H9 (cell line): ENCODE measurements at regions not wholly inside any gene's neighbourhood (a gene's known extent, or its start where the extent isn't known, plus 50 kb on each side); places are given as distances from the start of the nearest gene placed in this dataset.

Source experiments
- DNase-seq: peaks from one replicate; pipeline ENCODE4 v3.0.0-alpha.2; 2017
- H2AFZ ChIP-seq: one replicate; pipeline ENCODE4 v1.6.1; 2013; ENCODE audit warnings: mild to moderate bottlenecking, low read length, control low read depth, moderate library complexity
- H2AK5ac ChIP-seq: 2 replicates; pipeline ENCODE4 v1.6.1; 2013; ENCODE audit warnings: low read length, control low read depth, mixed read lengths; ENCODE audit not compliant: insufficient read length
- H2BK120ac ChIP-seq: one replicate; pipeline ENCODE4 v1.6.1; 2013; ENCODE audit warnings: low read depth, mild to moderate bottlenecking, low read length, control low read depth, inconsistent platforms; ENCODE audit not compliant: poor library complexity, severe bottlenecking
- H2BK12ac ChIP-seq: 2 replicates; pipeline ENCODE4 v1.6.1; 2013; ENCODE audit warnings: low read length, control low read depth, mixed read lengths, low read depth; ENCODE audit not compliant: insufficient read length
- H2BK15ac ChIP-seq: 2 replicates; pipeline ENCODE4 v1.6.1; 2013; ENCODE audit warnings: low read depth, low read length, control low read depth
- H2BK20ac ChIP-seq: one replicate; pipeline ENCODE4 v1.6.1; 2013; ENCODE audit warnings: low read depth, mild to moderate bottlenecking, low read length, control low read depth, inconsistent platforms; ENCODE audit not compliant: poor library complexity, severe bottlenecking
- H2BK5ac ChIP-seq: 2 replicates; pipeline ENCODE4 v1.6.1; 2013; ENCODE audit warnings: low read length, control low read depth, mixed read lengths; ENCODE audit not compliant: insufficient read length
- H3K14ac ChIP-seq: 2 replicates; pipeline ENCODE4 v1.6.1; 2013; ENCODE audit warnings: low read length, control low read depth; ENCODE audit not compliant: insufficient read depth
- H3K18ac ChIP-seq: 2 replicates; pipeline ENCODE4 v1.6.1; 2013; ENCODE audit warnings: low read depth, mild to moderate bottlenecking, mixed read lengths, low read length, control low read depth; ENCODE audit not compliant: insufficient read length
- H3K23ac ChIP-seq: 2 replicates; pipeline ENCODE4 v1.6.1; 2013; ENCODE audit warnings: low read length, control low read depth, mixed read lengths, low read depth; ENCODE audit not compliant: insufficient read length
- H3K23me2 ChIP-seq: 2 replicates; pipeline ENCODE4 v1.6.1; 2013; ENCODE audit warnings: low read depth, mild to moderate bottlenecking, mixed read lengths, low read length, control low read depth; ENCODE audit not compliant: insufficient read length, poor library complexity, severe bottlenecking
- H3K27ac ChIP-seq: 2 replicates; pipeline ENCODE4 v1.5.1; 2013; ENCODE audit warnings: low read length, control low read depth, mixed read lengths, low read depth; ENCODE audit not compliant: insufficient read length
- H3K27me3 ChIP-seq: 2 replicates; pipeline ENCODE4 v1.6.1; 2013; ENCODE audit warnings: low read length, control low read depth, inconsistent platforms; ENCODE audit not compliant: insufficient read depth
- H3K4ac ChIP-seq: 2 replicates; pipeline ENCODE4 v1.6.1; 2013; ENCODE audit warnings: low read depth, mild to moderate bottlenecking, control low read depth, inconsistent platforms, low read length, moderate library complexity
- H3K4me1 ChIP-seq: 2 replicates; pipeline ENCODE4 v1.6.1; 2013; ENCODE audit warnings: low read length, control low read depth, inconsistent platforms; ENCODE audit not compliant: insufficient read depth
- H3K4me2 ChIP-seq: 2 replicates; pipeline ENCODE4 v1.6.1; 2013; ENCODE audit warnings: low read length, control low read depth, mixed read lengths; ENCODE audit not compliant: insufficient read length, insufficient read depth
- H3K56ac ChIP-seq: 2 replicates; pipeline ENCODE4 v1.6.1; 2013; ENCODE audit warnings: low read depth, mild to moderate bottlenecking, mixed read lengths, low read length, control low read depth; ENCODE audit not compliant: insufficient read length
- H3K79me1 ChIP-seq: 2 replicates; pipeline ENCODE4 v1.6.1; 2013; ENCODE audit warnings: low read depth, mild to moderate bottlenecking, moderate library complexity, low read length, control low read depth, inconsistent platforms; ENCODE audit not compliant: insufficient read depth, poor library complexity, severe bottlenecking
- H3K79me2 ChIP-seq: 2 replicates; pipeline ENCODE4 v1.6.1; 2013; ENCODE audit warnings: low read length, control low read depth, inconsistent platforms; ENCODE audit not compliant: insufficient read depth
- H3K9ac ChIP-seq: 2 replicates; pipeline ENCODE4 v1.6.1; 2013; ENCODE audit warnings: low read length, control low read depth, mixed read lengths; ENCODE audit not compliant: insufficient read length; ENCODE audit errors: extremely low read depth
- H3K9me3 ChIP-seq: one replicate; pipeline ENCODE4 v1.6.1; 2013; ENCODE audit warnings: low read depth, low read length, inconsistent platforms; ENCODE audit not compliant: control insufficient read depth
- H3T11ph ChIP-seq: one replicate; pipeline ENCODE4 v1.6.1; 2013; ENCODE audit warnings: mild to moderate bottlenecking, low read length, control low read depth, inconsistent platforms
- H4K20me1 ChIP-seq: one replicate; pipeline ENCODE4 v1.6.1; 2013; ENCODE audit not compliant: control insufficient read depth, insufficient read length, insufficient read depth
- H4K5ac ChIP-seq: 2 replicates; pipeline ENCODE4 v1.6.1; 2013; ENCODE audit warnings: low read depth, mild to moderate bottlenecking, mixed read lengths, low read length, control low read depth; ENCODE audit not compliant: insufficient read length
- H4K8ac ChIP-seq: replicated peaks from 2 replicates; pipeline ENCODE4 v1.6.1; 2013; ENCODE audit warnings: low read length, control low read depth, mixed read lengths, low read depth; ENCODE audit not compliant: insufficient read length
- H4K91ac ChIP-seq: 2 replicates; pipeline ENCODE4 v1.6.1; 2013; ENCODE audit warnings: low read depth, mild to moderate bottlenecking, moderate library complexity, mixed read lengths, low read length, control low read depth; ENCODE audit not compliant: insufficient read length
- H3K27ac Mint-ChIP-seq, 3 experiments: 2 replicates in 2 of 3; 3 replicates in 1 of 3; pipeline ENCODE4 v1.8.0; 2020 to 2021; ENCODE audit warnings: mixed read lengths in 3 of 3, mild to moderate bottlenecking in 1 of 3, moderate library complexity in 1 of 3
- H3K27me3 Mint-ChIP-seq: 2 replicates; pipeline ENCODE4 v1.8.0; 2021; ENCODE audit warnings: low read depth, mild to moderate bottlenecking, moderate library complexity, mixed read lengths
- H3K36me3 Mint-ChIP-seq, 3 experiments: 2 replicates in 2 of 3; 3 replicates in 1 of 3; pipeline ENCODE4 v1.8.0; 2020 to 2021; ENCODE audit warnings: low read depth in 3 of 3, mixed read lengths in 3 of 3; ENCODE audit not compliant: insufficient read depth in 1 of 3
- H3K4me1 Mint-ChIP-seq, 2 experiments: 2 replicates each; pipeline ENCODE4 v1.8.0; 2020; ENCODE audit warnings: mixed read lengths in 2 of 2
- H3K4me3 Mint-ChIP-seq, 2 experiments: 2 replicates in 1 of 2; 3 replicates in 1 of 2; pipeline ENCODE4 v1.8.0; 2020 to 2021; ENCODE audit warnings: mild to moderate bottlenecking in 2 of 2, mixed read lengths in 2 of 2, moderate library complexity in 1 of 2
- H3K9me3 Mint-ChIP-seq, 2 experiments: 2 replicates in 1 of 2; 3 replicates in 1 of 2; pipeline ENCODE4 v1.8.0; 2020; ENCODE audit warnings: mild to moderate bottlenecking in 2 of 2, mixed read lengths in 2 of 2, moderate library complexity in 1 of 2
- WGBS: extraction: QIAGEN DNeasy Blood & Tissue Kit; methylation state at CpG from one replicate; pipeline ENCODE4 v1.1.7; 2013; ENCODE audit warnings: missing lambda C conversion rate, low lambda C conversion rate, mixed read lengths; ENCODE audit not compliant: insufficient read length; ENCODE audit errors: extremely low coverage; 5-methylcytosine and 5-hydroxymethylcytosine counted together
- TF ChIP-seq, protein P1 (sequence below): fragments of 200-600 bp; sonication (generic); conservative IDR thresholded peaks from 3 replicates; pipeline ENCODE4 v1.8.0; 2021; ENCODE audit warnings: antibody characterized with exemption, mild to moderate bottlenecking

DNA sequence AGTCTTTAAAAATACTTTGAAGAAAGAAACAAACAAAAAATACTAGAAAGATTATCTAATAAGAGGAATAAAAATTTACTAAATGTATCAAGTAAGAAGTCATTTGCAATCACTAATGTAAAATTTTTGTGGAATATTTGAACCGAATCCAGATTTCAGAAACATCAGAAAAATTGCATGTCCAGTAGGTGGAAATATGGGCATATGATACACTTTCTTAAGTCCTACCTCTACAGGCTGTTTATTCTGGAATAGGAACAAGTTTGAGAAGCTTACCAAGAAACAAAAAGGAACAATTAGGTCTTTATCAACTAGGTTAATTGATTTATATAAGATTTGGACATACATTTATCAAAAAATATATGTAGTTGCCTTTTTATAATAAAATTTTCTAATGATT lies 292.9 kb upstream of the ROBO1 start:
- no peak overlapping the region for H2AFZ ChIP-seq

More for the DNA sequence above, 292.9 kb upstream of the ROBO1 start:
- TF ChIP-seq, protein P1, sequence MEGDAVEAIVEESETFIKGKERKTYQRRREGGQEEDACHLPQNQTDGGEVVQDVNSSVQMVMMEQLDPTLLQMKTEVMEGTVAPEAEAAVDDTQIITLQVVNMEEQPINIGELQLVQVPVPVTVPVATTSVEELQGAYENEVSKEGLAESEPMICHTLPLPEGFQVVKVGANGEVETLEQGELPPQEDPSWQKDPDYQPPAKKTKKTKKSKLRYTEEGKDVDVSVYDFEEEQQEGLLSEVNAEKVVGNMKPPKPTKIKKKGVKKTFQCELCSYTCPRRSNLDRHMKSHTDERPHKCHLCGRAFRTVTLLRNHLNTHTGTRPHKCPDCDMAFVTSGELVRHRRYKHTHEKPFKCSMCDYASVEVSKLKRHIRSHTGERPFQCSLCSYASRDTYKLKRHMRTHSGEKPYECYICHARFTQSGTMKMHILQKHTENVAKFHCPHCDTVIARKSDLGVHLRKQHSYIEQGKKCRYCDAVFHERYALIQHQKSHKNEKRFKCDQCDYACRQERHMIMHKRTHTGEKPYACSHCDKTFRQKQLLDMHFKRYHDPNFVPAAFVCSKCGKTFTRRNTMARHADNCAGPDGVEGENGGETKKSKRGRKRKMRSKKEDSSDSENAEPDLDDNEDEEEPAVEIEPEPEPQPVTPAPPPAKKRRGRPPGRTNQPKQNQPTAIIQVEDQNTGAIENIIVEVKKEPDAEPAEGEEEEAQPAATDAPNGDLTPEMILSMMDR = no peak
- no peak for DNase-seq
- Histone ChIP-seq H3K79me2 (no peaks in the 10 kb centered on the region), H3K4me2 (no peak overlapping the region), H4K20me1 (no peaks in the 10 kb centered on the region), H3K27me3 (no peaks in the 10 kb centered on the region), H3K23ac (no peak overlapping the region), H4K8ac (no peak overlapping the region), H3K27ac (no peak overlapping the region), H2BK20ac (no peak overlapping the region), H2BK5ac (no peak overlapping the region), H3T11ph (no peak overlapping the region), H4K5ac (no peak overlapping the region), H3K4ac (no peak overlapping the region), H2BK12ac (no peak overlapping the region), H3K9ac (no peak overlapping the region), H3K23me2 (no peaks in the 10 kb centered on the region), H3K56ac (no peak overlapping the region), H2AK5ac (no peak overlapping the region), H3K4me1 (no peaks in the 10 kb centered on the region), H4K91ac (no peak overlapping the region), H2BK120ac (no peak overlapping the region), H2BK15ac (no peak overlapping the region), H3K14ac (no peak overlapping the region), H3K79me1 (no peaks in the 10 kb centered on the region), H3K18ac (no peak overlapping the region), H3K9me3 (no peaks in the 10 kb centered on the region)
- H3K4me3 Mint-ChIP-seq = no peak overlapping the region
- H3K27ac Mint-ChIP-seq = no peak overlapping the region
- peaks cover 12 to 18% of the 10 kb centered on the region in 2 experiments for H3K4me1 Mint-ChIP-seq
- WGBS = no CpG with 5 or more reads among the region's 1 CpG
- H3K27me3 Mint-ChIP-seq = no peaks in the 10 kb centered on the region
- no peaks in the 10 kb centered on the region; a peak in 2 of 7 replicates for H3K36me3 Mint-ChIP-seq
- H3K9me3 Mint-ChIP-seq = no peaks in the 10 kb centered on the region
